Liver (tissue), 8 donors: ENCODE measurements at regions not wholly inside any gene's neighbourhood (a gene's known extent, or its start where the extent isn't known, plus 50 kb on each side); places are given as distances from the start of the nearest gene placed in this dataset.

Experiments
- DNase-seq: peaks from one replicate; pipeline ENCODE4 v3.0.0-alpha.2; 2017; ENCODE audit warnings: low spot score
- H3K27ac ChIP-seq, 2 donors: one replicate each; pipeline ENCODE4 v1.7.0; 2013; ENCODE audit warnings: inconsistent platforms in 2 of 2, low read length in 2 of 2, control low read depth in 1 of 2, low read depth in 1 of 2, mild to moderate bottlenecking in 1 of 2
- H3K27me3 ChIP-seq, 4 donors: one replicate each; pipeline versions ENCODE4 v1.6.1 to v1.7.0; 2013; ENCODE audit warnings: low read length in 3 of 4, inconsistent platforms in 1 of 4, mild to moderate bottlenecking in 1 of 4, moderate library complexity in 1 of 4; ENCODE audit not compliant: control insufficient read depth in 4 of 4, insufficient read depth in 4 of 4
- H3K36me3 ChIP-seq, 4 donors: one replicate each; pipeline versions ENCODE4 v1.6.1 to v1.7.0; 2013; ENCODE audit warnings: low read length in 3 of 4, mild to moderate bottlenecking in 3 of 4, low read depth in 1 of 4, moderate library complexity in 1 of 4; ENCODE audit not compliant: control insufficient read depth in 4 of 4, insufficient read depth in 3 of 4
- H3K4me1 ChIP-seq, 4 donors: one replicate each; pipeline versions ENCODE4 v1.6.1 to v1.7.0; 2013; ENCODE audit warnings: low read length in 3 of 4, mild to moderate bottlenecking in 3 of 4, moderate library complexity in 1 of 4; ENCODE audit not compliant: control insufficient read depth in 4 of 4, insufficient read depth in 4 of 4
- H3K4me3 ChIP-seq, 3 donors: one replicate each; pipeline versions ENCODE4 v1.6.1 to v1.7.0; 2013; ENCODE audit warnings: low read length in 3 of 3, control low read depth in 1 of 3, low read depth in 1 of 3, mild to moderate bottlenecking in 1 of 3
- H3K9ac ChIP-seq, 2 donors: one replicate each; pipeline ENCODE4 v1.7.0; 2013; ENCODE audit warnings: low read length in 2 of 2, mild to moderate bottlenecking in 2 of 2, moderate library complexity in 2 of 2, control low read depth in 1 of 2, low read depth in 1 of 2
- H3K9me3 ChIP-seq, 4 donors: one replicate each; pipeline versions ENCODE4 v1.6.1 to v1.7.0; 2013; ENCODE audit warnings: low read length in 3 of 4; ENCODE audit not compliant: control insufficient read depth in 4 of 4
- EGR1 ChIP-seq, 2 donors: IDR thresholded peaks; 2 replicates each; pipeline ENCODE4 v1.6.1; 2016 to 2018; ENCODE audit warnings: antibody characterized with exemption in 2 of 2, low read depth in 2 of 2
- FOXA1 ChIP-seq: IDR thresholded peaks from 2 replicates; pipeline ENCODE4 v1.6.1; 2016; ENCODE audit warnings: antibody characterized with exemption
- FOXA2 ChIP-seq: IDR thresholded peaks from 2 replicates; pipeline ENCODE4 v1.6.1; 2016; ENCODE audit warnings: antibody characterized with exemption
- GABPA ChIP-seq, 2 donors: IDR thresholded peaks in 1 of 2; conservative IDR thresholded peaks in 1 of 2; 2 replicates each; pipeline ENCODE4 v1.6.1; 2016; ENCODE audit warnings: antibody characterized with exemption in 2 of 2, mild to moderate bottlenecking in 1 of 2, moderate library complexity in 1 of 2
- HNF4A ChIP-seq, 2 donors: conservative IDR thresholded peaks; 2 replicates each; pipeline ENCODE4 v1.6.1; 2016; ENCODE audit warnings: antibody characterized with exemption in 2 of 2, mild to moderate bottlenecking in 2 of 2
- HNF4G ChIP-seq: IDR thresholded peaks from 2 replicates; pipeline ENCODE4 v1.6.1; 2016; ENCODE audit warnings: antibody characterized with exemption
- JUND ChIP-seq, 2 donors: IDR thresholded peaks; 2 replicates each; pipeline ENCODE4 v1.6.1; 2016; ENCODE audit warnings: antibody characterized with exemption in 2 of 2
- NR2F2 ChIP-seq: IDR thresholded peaks from 2 replicates; pipeline ENCODE4 v1.6.1; 2016; ENCODE audit warnings: antibody characterized with exemption
- SP1 ChIP-seq: IDR thresholded peaks from 2 replicates; pipeline ENCODE4 v1.6.1; 2018; ENCODE audit warnings: antibody characterized with exemption, mild to moderate bottlenecking
- TAF1 ChIP-seq: conservative IDR thresholded peaks from 2 replicates; pipeline ENCODE4 v1.6.1; 2016; ENCODE audit warnings: antibody characterized with exemption, mild to moderate bottlenecking
- YY1 ChIP-seq: IDR thresholded peaks from 2 replicates; pipeline ENCODE4 v1.6.1; 2016; ENCODE audit warnings: antibody characterized with exemption, mild to moderate bottlenecking
- WGBS: extraction: QIAGEN DNeasy Blood & Tissue Kit; methylation state at CpG from one replicate; pipeline ENCODE4 v1.1.7; 2013; 5-methylcytosine and 5-hydroxymethylcytosine counted together
- TF ChIP-seq, protein P1 (sequence below): fragments of 150-350 bp; IDR thresholded peaks from 2 replicates; pipeline ENCODE4 v1.5.1; 2017; ENCODE audit warnings: improper control_type of control experiment, low read depth, low read length; ENCODE audit not compliant: missing input control
- TF ChIP-seq, protein P2 (sequence below): IDR thresholded peaks from 2 replicates; pipeline ENCODE4 v1.6.1; 2016; ENCODE audit warnings: antibody characterized with exemption
- TF ChIP-seq, protein P3 (sequence below): IDR thresholded peaks from 2 replicates; pipeline ENCODE4 v1.6.1; 2016; ENCODE audit warnings: antibody characterized with exemption
- TF ChIP-seq, protein P4 (sequence below): IDR thresholded peaks from 2 replicates; pipeline ENCODE4 v1.6.1; 2016; ENCODE audit warnings: antibody characterized with exemption, mild to moderate bottlenecking
- TF ChIP-seq, protein P5 (sequence below): IDR thresholded peaks from 2 replicates; pipeline ENCODE4 v1.6.1; 2016; ENCODE audit warnings: antibody characterized with exemption
- donor health status: healthy.
- donor health status: healthy.
- donor health status: healthy.
- donor health status: healthy.
- donor health status: healthy.

DNA sequence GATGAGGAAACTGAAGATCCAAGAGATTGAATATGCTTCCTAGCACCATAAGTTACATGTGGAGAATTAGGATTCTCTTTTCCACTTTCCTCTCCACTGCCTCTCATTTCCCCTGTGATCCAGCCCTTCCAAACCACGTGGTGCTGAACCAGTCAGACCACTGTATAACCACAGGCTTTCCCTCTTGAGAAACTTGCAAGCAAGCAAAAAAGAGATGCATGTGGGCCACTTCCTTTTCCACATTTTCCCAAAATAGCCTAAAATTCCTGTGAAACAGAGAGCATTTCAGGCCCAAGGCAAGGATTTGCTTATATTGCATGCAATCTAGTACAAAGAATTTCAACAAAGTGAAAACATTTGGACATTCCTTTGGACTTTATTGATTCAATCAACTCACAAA is 59.3 kb upstream of the KSR1 start:
- Histone ChIP-seq H3K4me1 (no peaks in the 10 kb centered on the region), H3K9ac (no peak overlapping the region), H3K4me3 (no peak overlapping the region), H3K9me3 (peaks cover 0 to 3% (median 2%) of the 10 kb centered on the region in 4 donors), H3K27ac (no peak overlapping the region), H3K36me3 (no peaks in the 10 kb centered on the region), H3K27me3 (no peaks in the 10 kb centered on the region)
- TF ChIP-seq, protein P1, sequence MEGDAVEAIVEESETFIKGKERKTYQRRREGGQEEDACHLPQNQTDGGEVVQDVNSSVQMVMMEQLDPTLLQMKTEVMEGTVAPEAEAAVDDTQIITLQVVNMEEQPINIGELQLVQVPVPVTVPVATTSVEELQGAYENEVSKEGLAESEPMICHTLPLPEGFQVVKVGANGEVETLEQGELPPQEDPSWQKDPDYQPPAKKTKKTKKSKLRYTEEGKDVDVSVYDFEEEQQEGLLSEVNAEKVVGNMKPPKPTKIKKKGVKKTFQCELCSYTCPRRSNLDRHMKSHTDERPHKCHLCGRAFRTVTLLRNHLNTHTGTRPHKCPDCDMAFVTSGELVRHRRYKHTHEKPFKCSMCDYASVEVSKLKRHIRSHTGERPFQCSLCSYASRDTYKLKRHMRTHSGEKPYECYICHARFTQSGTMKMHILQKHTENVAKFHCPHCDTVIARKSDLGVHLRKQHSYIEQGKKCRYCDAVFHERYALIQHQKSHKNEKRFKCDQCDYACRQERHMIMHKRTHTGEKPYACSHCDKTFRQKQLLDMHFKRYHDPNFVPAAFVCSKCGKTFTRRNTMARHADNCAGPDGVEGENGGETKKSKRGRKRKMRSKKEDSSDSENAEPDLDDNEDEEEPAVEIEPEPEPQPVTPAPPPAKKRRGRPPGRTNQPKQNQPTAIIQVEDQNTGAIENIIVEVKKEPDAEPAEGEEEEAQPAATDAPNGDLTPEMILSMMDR: no peak
- no peak for TF ChIP-seq FOXA2
- no peak for TF ChIP-seq JUND (IDR thresholded peaks at IDR 0.05)
- TF ChIP-seq SP1: no peak
- TF ChIP-seq, protein P2, sequence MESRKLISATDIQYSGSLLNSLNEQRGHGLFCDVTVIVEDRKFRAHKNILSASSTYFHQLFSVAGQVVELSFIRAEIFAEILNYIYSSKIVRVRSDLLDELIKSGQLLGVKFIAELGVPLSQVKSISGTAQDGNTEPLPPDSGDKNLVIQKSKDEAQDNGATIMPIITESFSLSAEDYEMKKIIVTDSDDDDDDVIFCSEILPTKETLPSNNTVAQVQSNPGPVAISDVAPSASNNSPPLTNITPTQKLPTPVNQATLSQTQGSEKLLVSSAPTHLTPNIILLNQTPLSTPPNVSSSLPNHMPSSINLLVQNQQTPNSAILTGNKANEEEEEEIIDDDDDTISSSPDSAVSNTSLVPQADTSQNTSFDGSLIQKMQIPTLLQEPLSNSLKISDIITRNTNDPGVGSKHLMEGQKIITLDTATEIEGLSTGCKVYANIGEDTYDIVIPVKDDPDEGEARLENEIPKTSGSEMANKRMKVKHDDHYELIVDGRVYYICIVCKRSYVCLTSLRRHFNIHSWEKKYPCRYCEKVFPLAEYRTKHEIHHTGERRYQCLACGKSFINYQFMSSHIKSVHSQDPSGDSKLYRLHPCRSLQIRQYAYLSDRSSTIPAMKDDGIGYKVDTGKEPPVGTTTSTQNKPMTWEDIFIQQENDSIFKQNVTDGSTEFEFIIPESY: no peak
- TF ChIP-seq GABPA (IDR thresholded peaks at IDR 0.05 in 1 of 2, conservative IDR thresholded peaks at IDR 0.05 in 1 of 2): no peak
- TF ChIP-seq, protein P3, sequence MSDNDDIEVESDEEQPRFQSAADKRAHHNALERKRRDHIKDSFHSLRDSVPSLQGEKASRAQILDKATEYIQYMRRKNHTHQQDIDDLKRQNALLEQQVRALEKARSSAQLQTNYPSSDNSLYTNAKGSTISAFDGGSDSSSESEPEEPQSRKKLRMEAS: no peak
- TF ChIP-seq, protein P4, sequence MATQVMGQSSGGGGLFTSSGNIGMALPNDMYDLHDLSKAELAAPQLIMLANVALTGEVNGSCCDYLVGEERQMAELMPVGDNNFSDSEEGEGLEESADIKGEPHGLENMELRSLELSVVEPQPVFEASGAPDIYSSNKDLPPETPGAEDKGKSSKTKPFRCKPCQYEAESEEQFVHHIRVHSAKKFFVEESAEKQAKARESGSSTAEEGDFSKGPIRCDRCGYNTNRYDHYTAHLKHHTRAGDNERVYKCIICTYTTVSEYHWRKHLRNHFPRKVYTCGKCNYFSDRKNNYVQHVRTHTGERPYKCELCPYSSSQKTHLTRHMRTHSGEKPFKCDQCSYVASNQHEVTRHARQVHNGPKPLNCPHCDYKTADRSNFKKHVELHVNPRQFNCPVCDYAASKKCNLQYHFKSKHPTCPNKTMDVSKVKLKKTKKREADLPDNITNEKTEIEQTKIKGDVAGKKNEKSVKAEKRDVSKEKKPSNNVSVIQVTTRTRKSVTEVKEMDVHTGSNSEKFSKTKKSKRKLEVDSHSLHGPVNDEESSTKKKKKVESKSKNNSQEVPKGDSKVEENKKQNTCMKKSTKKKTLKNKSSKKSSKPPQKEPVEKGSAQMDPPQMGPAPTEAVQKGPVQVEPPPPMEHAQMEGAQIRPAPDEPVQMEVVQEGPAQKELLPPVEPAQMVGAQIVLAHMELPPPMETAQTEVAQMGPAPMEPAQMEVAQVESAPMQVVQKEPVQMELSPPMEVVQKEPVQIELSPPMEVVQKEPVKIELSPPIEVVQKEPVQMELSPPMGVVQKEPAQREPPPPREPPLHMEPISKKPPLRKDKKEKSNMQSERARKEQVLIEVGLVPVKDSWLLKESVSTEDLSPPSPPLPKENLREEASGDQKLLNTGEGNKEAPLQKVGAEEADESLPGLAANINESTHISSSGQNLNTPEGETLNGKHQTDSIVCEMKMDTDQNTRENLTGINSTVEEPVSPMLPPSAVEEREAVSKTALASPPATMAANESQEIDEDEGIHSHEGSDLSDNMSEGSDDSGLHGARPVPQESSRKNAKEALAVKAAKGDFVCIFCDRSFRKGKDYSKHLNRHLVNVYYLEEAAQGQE: no peak
- no peak for TF ChIP-seq YY1
- no peak for TF ChIP-seq TAF1
- no peak for TF ChIP-seq HNF4A (conservative IDR thresholded peaks at IDR 0.05)
- no peak for TF ChIP-seq HNF4G
- DNase-seq: no peak
- 26% methylated on average over 1 of the region's 1 CpG for WGBS

DNA sequence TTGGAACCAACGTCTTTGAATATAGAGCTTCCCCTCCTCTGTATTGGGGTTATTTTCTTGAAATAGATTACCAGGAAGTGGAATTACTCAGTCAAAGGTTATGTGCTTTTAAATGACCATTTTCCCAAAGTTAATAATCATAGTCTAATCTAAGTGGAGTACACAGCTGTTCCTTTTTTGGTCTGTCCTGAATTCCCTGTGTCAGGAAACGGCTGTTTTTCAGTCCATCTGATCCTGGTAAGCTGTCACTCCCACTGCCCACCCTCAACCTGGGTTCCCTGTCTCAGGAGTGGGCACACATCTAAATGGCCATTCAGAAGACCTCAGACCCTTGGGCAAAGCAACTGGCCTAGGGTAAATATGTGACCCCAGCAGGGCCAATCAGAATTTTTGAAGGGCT is 57.6 kb upstream of the KSR1 start:
- Histone ChIP-seq H3K4me3 (no peak overlapping the region), H3K4me1 (no peaks in the 10 kb centered on the region), H3K9me3 (peaks cover 0 to 3% (median 2%) of the 10 kb centered on the region in 4 donors), H3K27ac (no peak overlapping the region), H3K9ac (no peak overlapping the region), H3K36me3 (no peaks in the 10 kb centered on the region), H3K27me3 (no peaks in the 10 kb centered on the region)
- no peak for DNase-seq
- 69% methylated on average over 2 of the region's 2 CpGs for WGBS
- TF ChIP-seq NR2F2 (no peak), JUND (IDR thresholded peaks at IDR 0.05) (no peak), FOXA1 (no peak), HNF4A (conservative IDR thresholded peaks at IDR 0.05) (no peak), HNF4G (no peak), SP1 (no peak), TAF1 (no peak), GABPA (IDR thresholded peaks at IDR 0.05 in 1 of 2, conservative IDR thresholded peaks at IDR 0.05 in 1 of 2) (no peak), EGR1 (IDR thresholded peaks at IDR 0.05; ENCODE audit: low read depth in 2 of 2) (no peak), FOXA2 (no peak)
- TF ChIP-seq, protein P5, sequence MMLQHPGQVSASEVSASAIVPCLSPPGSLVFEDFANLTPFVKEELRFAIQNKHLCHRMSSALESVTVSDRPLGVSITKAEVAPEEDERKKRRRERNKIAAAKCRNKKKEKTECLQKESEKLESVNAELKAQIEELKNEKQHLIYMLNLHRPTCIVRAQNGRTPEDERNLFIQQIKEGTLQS: no peak
- TF ChIP-seq, protein P1: no peak
- TF ChIP-seq, protein P4: no peak
